ENCODE measurements at regions not wholly inside any gene's neighbourhood (a gene's known extent, or its start where the extent isn't known, plus 50 kb on each side); places are given as distances from the start of the nearest gene placed in this dataset.
A peak's percentile ranks its signal among the peaks of the same experiment; 100 is the strongest.
"Not testable (repeated sequence)": the region's sequence is repeated elsewhere in the genome, so short reads cannot be mapped to it uniquely, and the experiment has no call there.

GRCh38 chr18:24613896-24614640 lies 153.6 kb downstream of the HRH4 start:
- FAIRE-seq (no peak), DNase-seq (ENCODE audit: extremely low spot score, insufficient read length, low read depth) (no peak)

GRCh38 chr18:24616653-24617052 lies 156.2 kb downstream of the HRH4 start:
- no peak for DNase-seq (ENCODE audit: extremely low spot score, insufficient read length, low read depth)
- no peak for FAIRE-seq

- not testable (repeated sequence) for FAIRE-seq; DNase-seq (ENCODE audit: extremely low spot score, insufficient read length, low read depth)
Observed at GRCh38 chr18:24624421-24624820, 164.0 kb downstream of the HRH4 start.

- FAIRE-seq (no peak), DNase-seq (ENCODE audit: extremely low spot score, insufficient read length, low read depth) (no peak)
Observed at GRCh38 chr18:24627644-24628315, 167.3 kb downstream of the HRH4 start.

GRCh38 chr18:24628326-24628725 lies 167.9 kb downstream of the HRH4 start:
- DNase-seq (ENCODE audit: extremely low spot score, insufficient read length, low read depth) = no peak
- no peak for FAIRE-seq

- no peak for DNase-seq (ENCODE audit: extremely low spot score, insufficient read length, low read depth)
Observed at GRCh38 chr18:24629921-24630320, 169.5 kb downstream of the HRH4 start.

GRCh38 chr18:24630346-24630880 lies 170.0 kb downstream of the HRH4 start:
- DNase-seq (ENCODE audit: extremely low spot score, insufficient read length, low read depth) = no peak
- FAIRE-seq = no peak

More at GRCh38 chr18:24629921-24630320, 169.5 kb downstream of the HRH4 start:
- FAIRE-seq = no peak

GRCh38 chr18:24631243-24632025 lies 171.0 kb downstream of the HRH4 start:
- DNase-seq (ENCODE audit: extremely low spot score, insufficient read length, low read depth) = no peak
- no peak for FAIRE-seq

GRCh38 chr18:24632158-24632988 lies 171.9 kb downstream of the HRH4 start:
- FAIRE-seq (no peak), DNase-seq (ENCODE audit: extremely low spot score, insufficient read length, low read depth) (no peak)

- FAIRE-seq (no peak), DNase-seq (ENCODE audit: extremely low spot score, insufficient read length, low read depth) (no peak)
Observed at GRCh38 chr18:24633121-24633520, 172.7 kb downstream of the HRH4 start.

- DNase-seq (ENCODE audit: extremely low spot score, insufficient read length, low read depth) (no peak), FAIRE-seq (no peak)
Observed at GRCh38 chr18:24649571-24649970, 189.1 kb downstream of the HRH4 start.

GRCh38 chr18:24651434-24651833 lies 191.0 kb downstream of the HRH4 start:
- no peak for FAIRE-seq
- DNase-seq (ENCODE audit: extremely low spot score, insufficient read length, low read depth) = no peak

GRCh38 chr18:24656050-24656449 lies 195.6 kb downstream of the HRH4 start:
- DNase-seq (ENCODE audit: extremely low spot score, insufficient read length, low read depth) (no peak), FAIRE-seq (no peak)

- DNase-seq (ENCODE audit: extremely low spot score, insufficient read length, low read depth) (no peak), FAIRE-seq (no peak)
Observed at GRCh38 chr18:24656551-24657443, 196.4 kb downstream of the HRH4 start.

GRCh38 chr18:24657444-24657842 lies 197.0 kb downstream of the HRH4 start:
- DNase-seq (ENCODE audit: extremely low spot score, insufficient read length, low read depth) (no peak), FAIRE-seq (no peak)

GRCh38 chr18:24658302-24658701 lies 197.9 kb downstream of the HRH4 start:
- FAIRE-seq = no peak
- DNase-seq (ENCODE audit: extremely low spot score, insufficient read length, low read depth) = no peak

GRCh38 chr18:24659827-24660720 lies 199.6 kb downstream of the HRH4 start:
- DNase-seq (ENCODE audit: extremely low spot score, insufficient read length, low read depth) = peak; percentile 8
- FAIRE-seq = no peak

GRCh38 chr18:24660956-24661355 lies 200.5 kb downstream of the HRH4 start:
- DNase-seq (ENCODE audit: extremely low spot score, insufficient read length, low read depth) (no peak), FAIRE-seq (no peak)

All from GM18507 (cell line).